Testis (tissue), 2 donors: ENCODE measurements at regions not wholly inside any gene's neighbourhood (a gene's known extent, or its start where the extent isn't known, plus 50 kb on each side); places are given as distances from the start of the nearest gene placed in this dataset.

Experiments used
- POLR2A ChIP-seq: fragments of 450-650 bp; IDR thresholded peaks from one replicate; pipeline ENCODE4 v1.6.1; 2017; ENCODE audit warnings: antibody characterized with exemption, mild to moderate bottlenecking, moderate library complexity
- TF ChIP-seq, protein P1 (sequence below), 3 experiments: fragments of 450-650 bp in 2 of 3; fragments of 200-600 bp in 1 of 3; sonication (generic) in 1 of 3; IDR thresholded peaks; one replicate each; pipeline ENCODE4 v1.5.1; 2016 to 2019; ENCODE audit warnings: antibody characterized with exemption in 3 of 3, mild to moderate bottlenecking in 2 of 3, moderate library complexity in 1 of 3

DNA sequence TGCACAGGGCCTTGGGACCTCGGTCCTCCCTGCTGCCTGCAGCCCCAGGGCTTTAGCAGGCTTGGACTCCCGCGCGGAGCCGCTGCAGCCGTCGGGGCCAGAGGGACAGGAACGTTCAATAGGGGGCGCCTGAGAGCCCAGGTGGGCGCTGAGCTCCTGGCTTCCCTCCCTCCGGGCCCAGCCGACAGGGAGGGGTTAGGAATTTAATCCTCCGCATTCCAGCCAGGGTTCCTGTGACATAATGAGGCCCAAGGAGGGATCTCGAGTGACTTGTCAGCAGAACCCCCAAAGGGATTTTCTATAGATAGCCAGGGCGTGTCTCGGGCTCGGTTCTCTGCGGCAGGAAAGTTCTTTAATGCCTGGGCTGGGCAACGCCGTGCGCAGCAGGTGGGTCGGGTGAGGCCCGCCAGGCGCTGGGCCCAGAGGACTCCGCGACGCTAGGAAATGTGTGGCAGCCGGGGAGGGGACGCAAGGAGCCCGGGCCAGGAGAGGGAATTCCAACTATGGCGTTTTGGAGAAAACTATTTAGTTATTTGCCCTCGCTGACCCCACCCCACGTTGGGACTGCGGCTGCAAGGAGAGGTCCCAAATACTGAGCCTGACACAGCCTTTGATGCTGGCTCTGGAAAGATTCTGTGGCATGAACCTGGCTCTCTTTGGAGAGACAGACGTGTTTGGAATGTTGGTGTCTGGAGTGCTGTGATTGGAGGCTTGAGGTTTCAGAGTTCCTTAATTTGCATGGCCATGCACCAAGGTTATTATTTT is 285.2 kb upstream of the GATB start:
- TF ChIP-seq POLR2A = no peak
- TF ChIP-seq, protein P1, sequence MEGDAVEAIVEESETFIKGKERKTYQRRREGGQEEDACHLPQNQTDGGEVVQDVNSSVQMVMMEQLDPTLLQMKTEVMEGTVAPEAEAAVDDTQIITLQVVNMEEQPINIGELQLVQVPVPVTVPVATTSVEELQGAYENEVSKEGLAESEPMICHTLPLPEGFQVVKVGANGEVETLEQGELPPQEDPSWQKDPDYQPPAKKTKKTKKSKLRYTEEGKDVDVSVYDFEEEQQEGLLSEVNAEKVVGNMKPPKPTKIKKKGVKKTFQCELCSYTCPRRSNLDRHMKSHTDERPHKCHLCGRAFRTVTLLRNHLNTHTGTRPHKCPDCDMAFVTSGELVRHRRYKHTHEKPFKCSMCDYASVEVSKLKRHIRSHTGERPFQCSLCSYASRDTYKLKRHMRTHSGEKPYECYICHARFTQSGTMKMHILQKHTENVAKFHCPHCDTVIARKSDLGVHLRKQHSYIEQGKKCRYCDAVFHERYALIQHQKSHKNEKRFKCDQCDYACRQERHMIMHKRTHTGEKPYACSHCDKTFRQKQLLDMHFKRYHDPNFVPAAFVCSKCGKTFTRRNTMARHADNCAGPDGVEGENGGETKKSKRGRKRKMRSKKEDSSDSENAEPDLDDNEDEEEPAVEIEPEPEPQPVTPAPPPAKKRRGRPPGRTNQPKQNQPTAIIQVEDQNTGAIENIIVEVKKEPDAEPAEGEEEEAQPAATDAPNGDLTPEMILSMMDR (IDR thresholded peaks at IDR 0.05) = peak in 1 of 3 experiments; percentile 37
